ENCODE measurements at regions not wholly inside any gene's neighbourhood (a gene's known extent, or its start where the extent isn't known, plus 50 kb on each side); places are given as distances from the start of the nearest gene placed in this dataset.
"Not testable (repeated sequence)": the region's sequence is repeated elsewhere in the genome, so short reads cannot be mapped to it uniquely, and the experiment has no call there.

GRCh38 chr4:159410076-159410777 lies 307.3 kb downstream of the RAPGEF2 start:
- DNase-seq: no peak

- no peak for DNase-seq
Measured at GRCh38 chr4:159410891-159411290, 308.0 kb downstream of the RAPGEF2 start.

- no peak for DNase-seq
Measured at GRCh38 chr4:159413306-159413943, 310.5 kb downstream of the RAPGEF2 start.

- no peak for DNase-seq
Measured at GRCh38 chr4:159414305-159414704, 311.4 kb downstream of the RAPGEF2 start.

- DNase-seq: no peak
Measured at GRCh38 chr4:159416073-159416472, 313.2 kb downstream of the RAPGEF2 start.

- no peak for DNase-seq
Measured at GRCh38 chr4:159416996-159417395, 314.1 kb downstream of the RAPGEF2 start.

- DNase-seq: no peak
Measured at GRCh38 chr4:159420162-159421057, 317.5 kb downstream of the RAPGEF2 start.

- DNase-seq: not testable (repeated sequence)
Measured at GRCh38 chr4:159421058-159421419, 318.2 kb downstream of the RAPGEF2 start.

- DNase-seq: no peak
Measured at GRCh38 chr4:159422019-159422418, 319.1 kb downstream of the RAPGEF2 start.

- no peak for DNase-seq
Measured at GRCh38 chr4:159422626-159423025, 319.7 kb downstream of the RAPGEF2 start.

- no peak for DNase-seq
Measured at GRCh38 chr4:159425737-159426305, 322.9 kb downstream of the RAPGEF2 start.

- DNase-seq: no peak
Measured at GRCh38 chr4:159428293-159428692, 325.4 kb downstream of the RAPGEF2 start.

- no peak for DNase-seq
Measured at GRCh38 chr4:159428975-159429692, 326.3 kb downstream of the RAPGEF2 start.

GRCh38 chr4:159429693-159430035 lies 326.8 kb downstream of the RAPGEF2 start:
- no peak for DNase-seq

- DNase-seq: no peak
Measured at GRCh38 chr4:159430896-159431295, 328.0 kb downstream of the RAPGEF2 start.

GRCh38 chr4:159432436-159432835 lies 329.6 kb downstream of the RAPGEF2 start:
- DNase-seq: no peak

- no peak for DNase-seq
Measured at GRCh38 chr4:159433337-159433736, 330.5 kb downstream of the RAPGEF2 start.

- DNase-seq: no peak
Measured at GRCh38 chr4:159434114-159434870, 331.4 kb downstream of the RAPGEF2 start.

GRCh38 chr4:159434871-159435241 lies 332.0 kb downstream of the RAPGEF2 start:
- DNase-seq: no peak

GRCh38 chr4:159435561-159436023 lies 332.7 kb downstream of the RAPGEF2 start:
- DNase-seq: no peak

GRCh38 chr4:159443975-159444374 lies 341.1 kb downstream of the RAPGEF2 start:
- DNase-seq: no peak

GRCh38 chr4:159444678-159445077 lies 341.8 kb downstream of the RAPGEF2 start:
- no peak for DNase-seq
